Stomach (tissue), 4 donors: ENCODE measurements at regions not wholly inside any gene's neighbourhood (a gene's known extent, or its start where the extent isn't known, plus 50 kb on each side); places are given as distances from the start of the nearest gene placed in this dataset.

Experiments used
- POLR2A ChIP-seq, 4 donors: fragments of 450-650 bp; IDR thresholded peaks; one replicate each; pipeline ENCODE4 v1.6.1; 2016; ENCODE audit warnings: antibody characterized with exemption in 4 of 4, control low read depth in 2 of 4, mild to moderate bottlenecking in 1 of 4, moderate library complexity in 1 of 4
- POLR2AphosphoS5 ChIP-seq, 3 donors: sonication (generic); formaldehyde crosslinking; IDR thresholded peaks; one replicate each; pipeline ENCODE4 v1.6.1; 2016; ENCODE audit warnings: antibody characterized with exemption in 3 of 3
- TF ChIP-seq, protein P1 (sequence below), 7 experiments: fragments of 450-650 bp in 4 of 7; fragments of 200-600 bp in 3 of 7; sonication (generic) in 3 of 7; IDR thresholded peaks; one replicate each; pipeline ENCODE4 v1.5.1; 2016 to 2019; ENCODE audit warnings: antibody characterized with exemption in 7 of 7, control low read depth in 2 of 7, mild to moderate bottlenecking in 1 of 7

DNA sequence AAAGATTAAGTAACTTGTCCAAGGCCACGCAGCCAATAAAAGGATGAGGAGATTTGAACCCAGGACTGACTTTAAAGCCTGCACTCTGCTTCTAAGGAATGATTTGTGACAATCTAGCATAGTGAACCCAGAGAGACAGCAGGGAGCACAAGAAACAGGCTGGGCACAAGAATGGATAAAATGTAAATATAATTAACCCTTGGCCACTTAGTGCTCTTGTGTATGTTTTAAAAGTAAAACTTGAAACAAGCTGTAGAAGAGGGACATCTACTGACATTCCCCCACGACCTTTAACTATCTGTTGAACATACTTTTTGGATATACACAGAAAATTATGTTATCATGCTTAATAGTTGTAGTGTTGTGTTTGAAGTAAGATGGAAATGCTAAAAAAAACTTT is 141.9 kb upstream of the PMFBP1 start:
- TF ChIP-seq POLR2A (IDR thresholded peaks at IDR 0.05) (no peak), POLR2AphosphoS5 (IDR thresholded peaks at IDR 0.05) (no peak)
- TF ChIP-seq, protein P1, sequence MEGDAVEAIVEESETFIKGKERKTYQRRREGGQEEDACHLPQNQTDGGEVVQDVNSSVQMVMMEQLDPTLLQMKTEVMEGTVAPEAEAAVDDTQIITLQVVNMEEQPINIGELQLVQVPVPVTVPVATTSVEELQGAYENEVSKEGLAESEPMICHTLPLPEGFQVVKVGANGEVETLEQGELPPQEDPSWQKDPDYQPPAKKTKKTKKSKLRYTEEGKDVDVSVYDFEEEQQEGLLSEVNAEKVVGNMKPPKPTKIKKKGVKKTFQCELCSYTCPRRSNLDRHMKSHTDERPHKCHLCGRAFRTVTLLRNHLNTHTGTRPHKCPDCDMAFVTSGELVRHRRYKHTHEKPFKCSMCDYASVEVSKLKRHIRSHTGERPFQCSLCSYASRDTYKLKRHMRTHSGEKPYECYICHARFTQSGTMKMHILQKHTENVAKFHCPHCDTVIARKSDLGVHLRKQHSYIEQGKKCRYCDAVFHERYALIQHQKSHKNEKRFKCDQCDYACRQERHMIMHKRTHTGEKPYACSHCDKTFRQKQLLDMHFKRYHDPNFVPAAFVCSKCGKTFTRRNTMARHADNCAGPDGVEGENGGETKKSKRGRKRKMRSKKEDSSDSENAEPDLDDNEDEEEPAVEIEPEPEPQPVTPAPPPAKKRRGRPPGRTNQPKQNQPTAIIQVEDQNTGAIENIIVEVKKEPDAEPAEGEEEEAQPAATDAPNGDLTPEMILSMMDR (IDR thresholded peaks at IDR 0.05) = no peak
